CD14-positive monocyte (primary cell): ENCODE measurements at regions not wholly inside any gene's neighbourhood (a gene's known extent, or its start where the extent isn't known, plus 50 kb on each side); places are given as distances from the start of the nearest gene placed in this dataset.

Experiments used
- DNase-seq, 3 donors: peaks; one replicate each; pipeline ENCODE4 v3.0.0-alpha.2; 2011 to 2022
- H2AFZ ChIP-seq: 2 replicates; pipeline ENCODE4 v1.6.0; 2012; ENCODE audit warnings: mild to moderate bottlenecking, low read depth, low read length, inconsistent platforms; ENCODE audit not compliant: insufficient read depth, poor library complexity, severe bottlenecking
- H3K27ac ChIP-seq, 2 donors: 1 replicate in 1 of 2; 2 replicates in 1 of 2; pipeline ENCODE4 v1.5.1; 2012 to 2013; ENCODE audit warnings: low read length in 2 of 2, control low read depth in 1 of 2, inconsistent platforms in 1 of 2, low read depth in 1 of 2, mild to moderate bottlenecking in 1 of 2
- H3K27me3 ChIP-seq, 2 donors: one replicate each; pipeline versions ENCODE4 v1.6.0 to v1.6.1; 2011 to 2013; ENCODE audit warnings: low read length in 2 of 2; ENCODE audit not compliant: control insufficient read depth in 2 of 2, insufficient read depth in 2 of 2
- H3K36me3 ChIP-seq, 2 donors: replicated peaks in 1 of 2; 1 replicate in 1 of 2; 2 replicates in 1 of 2; pipeline versions ENCODE4 v1.5.1 to v1.6.1; 2012 to 2013; ENCODE audit warnings: low read length in 2 of 2, control low read depth in 1 of 2, inconsistent platforms in 1 of 2, mild to moderate bottlenecking in 1 of 2; ENCODE audit not compliant: insufficient read depth in 2 of 2, control insufficient read depth in 1 of 2
- H3K4me1 ChIP-seq, 2 donors: 1 replicate in 1 of 2; 2 replicates in 1 of 2; pipeline versions ENCODE4 v1.5.1 to v1.6.1; 2012 to 2013; ENCODE audit warnings: low read length in 2 of 2, control low read depth in 1 of 2, inconsistent platforms in 1 of 2, mild to moderate bottlenecking in 1 of 2, moderate library complexity in 1 of 2; ENCODE audit not compliant: insufficient read depth in 2 of 2, control insufficient read depth in 1 of 2
- H3K4me2 ChIP-seq: replicated peaks from 2 replicates; pipeline ENCODE3; 2012; ENCODE audit warnings: low read length, moderate library complexity, mild to moderate bottlenecking; ENCODE audit not compliant: poor library complexity, severe bottlenecking; ENCODE audit errors: extremely low read depth
- H3K4me3 ChIP-seq, 3 experiments: fragments of 200-600 bp in 1 of 3; sonication (generic) in 1 of 3; replicated peaks in 1 of 3; 1 replicate in 2 of 3; 2 replicates in 1 of 3; pipeline ENCODE4 v1.5.1; 2011 to 2013; ENCODE audit warnings: low read length in 3 of 3, mild to moderate bottlenecking in 3 of 3, control low read depth in 2 of 3, low read depth in 2 of 3, inconsistent platforms in 1 of 3, moderate library complexity in 1 of 3
- H3K79me2 ChIP-seq: 2 replicates; pipeline ENCODE4 v1.6.0; 2012; ENCODE audit warnings: mild to moderate bottlenecking, control low read depth, inconsistent platforms, low read length, moderate library complexity; ENCODE audit not compliant: insufficient read depth
- H3K9ac ChIP-seq: 2 replicates; pipeline ENCODE4 v1.6.0; 2017; ENCODE audit warnings: low read length, mild to moderate bottlenecking; ENCODE audit not compliant: insufficient read depth, poor library complexity, severe bottlenecking
- H3K9me3 ChIP-seq, 2 donors: replicated peaks in 1 of 2; 1 replicate in 1 of 2; 2 replicates in 1 of 2; pipeline versions ENCODE4 v1.5.1 to v1.6.1; 2012 to 2013; ENCODE audit warnings: low read length in 2 of 2, control low read depth in 1 of 2; ENCODE audit not compliant: control insufficient read depth in 1 of 2, insufficient read depth in 1 of 2
- H4K20me1 ChIP-seq: 2 replicates; pipeline ENCODE4 v1.6.0; 2012; ENCODE audit warnings: mild to moderate bottlenecking, low read length, control low read depth, moderate library complexity; ENCODE audit not compliant: insufficient read depth
- H3K27ac Mint-ChIP-seq, 7 donors: one replicate each; pipeline ENCODE4 v1.8.0; 2020; ENCODE audit warnings: mild to moderate bottlenecking in 7 of 7, mixed read lengths in 7 of 7, moderate library complexity in 6 of 7, inconsistent platforms in 2 of 7
- H3K27me3 Mint-ChIP-seq, 3 donors: one replicate each; pipeline ENCODE4 v1.8.0; 2021 to 2022; ENCODE audit warnings: low read depth in 3 of 3, mild to moderate bottlenecking in 3 of 3, mixed read lengths in 3 of 3, moderate library complexity in 3 of 3, inconsistent platforms in 1 of 3
- H3K36me3 Mint-ChIP-seq, 2 donors: one replicate each; pipeline ENCODE4 v1.8.0; 2020; ENCODE audit warnings: mixed read lengths in 2 of 2, inconsistent platforms in 1 of 2, mild to moderate bottlenecking in 1 of 2
- H3K4me1 Mint-ChIP-seq: one replicate; pipeline ENCODE4 v1.8.0; 2020; ENCODE audit warnings: mild to moderate bottlenecking, mixed read lengths
- H3K4me3 Mint-ChIP-seq, 2 donors: one replicate each; pipeline ENCODE4 v1.8.0; 2020; ENCODE audit warnings: mild to moderate bottlenecking in 2 of 2, mixed read lengths in 2 of 2, moderate library complexity in 1 of 2
- H3K9me3 Mint-ChIP-seq, 7 donors: one replicate each; pipeline ENCODE4 v1.8.0; 2020 to 2022; ENCODE audit warnings: mixed read lengths in 7 of 7, mild to moderate bottlenecking in 6 of 7, moderate library complexity in 6 of 7, inconsistent platforms in 2 of 7
- WGBS: methylation state at CpG from one replicate; pipeline ENCODE4 v1.1.5; 2013; ENCODE audit warnings: missing lambda C conversion rate; ENCODE audit not compliant: insufficient coverage; 5-methylcytosine and 5-hydroxymethylcytosine counted together
- intact Hi-C, 2 donors: fragments of 100-400 bp; cut with micrococcal nuclease; formaldehyde crosslinking; loops; one replicate each; pipeline versions ENCODE4 v1.15.0 to v1.15.1; 2023
- TF ChIP-seq, protein P1 (sequence below): fragments of 200-600 bp; IDR thresholded peaks from one replicate; pipeline ENCODE4 v1.8.0; 2022; ENCODE audit warnings: antibody characterized with exemption, mild to moderate bottlenecking

DNA sequence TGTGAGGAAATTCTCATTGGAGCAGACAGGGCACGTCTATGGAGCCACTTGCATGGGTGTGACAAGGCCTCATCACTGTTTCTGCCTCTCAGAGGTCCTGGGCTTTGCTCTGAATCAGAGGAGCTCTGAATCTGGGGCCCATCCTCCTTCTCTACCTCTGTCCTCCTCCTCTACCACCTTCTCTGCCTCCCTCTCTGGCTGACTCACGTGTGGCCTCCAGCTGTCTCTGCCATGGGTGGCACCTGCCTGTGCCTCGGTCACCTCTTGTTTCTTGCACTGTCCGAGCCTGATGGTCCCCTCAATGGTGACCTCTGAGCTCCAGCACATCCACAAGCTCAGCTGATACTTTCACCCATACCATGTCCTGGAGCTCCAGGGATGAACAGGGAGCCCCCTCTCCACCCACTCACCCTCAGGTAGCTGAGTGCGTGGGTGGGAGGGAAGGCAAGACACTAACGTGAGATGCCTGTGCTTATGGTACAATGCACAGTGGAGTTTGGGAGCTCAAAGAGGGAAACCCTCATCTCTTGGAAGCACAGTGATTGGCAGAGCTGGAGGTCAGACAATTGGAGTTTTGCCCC, 116.4 kb upstream of the CRHR1 start:
- peaks cover 0 to 7% (median 0%) of the 10 kb centered on the region in 7 donors for H3K9me3 Mint-ChIP-seq
- WGBS = 100% methylated on average over 3 of the region's 6 CpGs
- no peak for DNase-seq
- no peak overlapping the region for H3K9ac ChIP-seq
- H3K27me3 Mint-ChIP-seq = peaks cover 9 to 21% (median 11%) of the 10 kb centered on the region in 3 donors
- TF ChIP-seq, protein P1, sequence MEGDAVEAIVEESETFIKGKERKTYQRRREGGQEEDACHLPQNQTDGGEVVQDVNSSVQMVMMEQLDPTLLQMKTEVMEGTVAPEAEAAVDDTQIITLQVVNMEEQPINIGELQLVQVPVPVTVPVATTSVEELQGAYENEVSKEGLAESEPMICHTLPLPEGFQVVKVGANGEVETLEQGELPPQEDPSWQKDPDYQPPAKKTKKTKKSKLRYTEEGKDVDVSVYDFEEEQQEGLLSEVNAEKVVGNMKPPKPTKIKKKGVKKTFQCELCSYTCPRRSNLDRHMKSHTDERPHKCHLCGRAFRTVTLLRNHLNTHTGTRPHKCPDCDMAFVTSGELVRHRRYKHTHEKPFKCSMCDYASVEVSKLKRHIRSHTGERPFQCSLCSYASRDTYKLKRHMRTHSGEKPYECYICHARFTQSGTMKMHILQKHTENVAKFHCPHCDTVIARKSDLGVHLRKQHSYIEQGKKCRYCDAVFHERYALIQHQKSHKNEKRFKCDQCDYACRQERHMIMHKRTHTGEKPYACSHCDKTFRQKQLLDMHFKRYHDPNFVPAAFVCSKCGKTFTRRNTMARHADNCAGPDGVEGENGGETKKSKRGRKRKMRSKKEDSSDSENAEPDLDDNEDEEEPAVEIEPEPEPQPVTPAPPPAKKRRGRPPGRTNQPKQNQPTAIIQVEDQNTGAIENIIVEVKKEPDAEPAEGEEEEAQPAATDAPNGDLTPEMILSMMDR = no peak
- H3K36me3 Mint-ChIP-seq = no peaks in the 10 kb centered on the region
- H3K4me1 Mint-ChIP-seq = no peaks in the 10 kb centered on the region
- no peak overlapping the region for H3K4me3 ChIP-seq
- H3K4me2 ChIP-seq = no peak overlapping the region
- H3K36me3 ChIP-seq = no peaks in the 10 kb centered on the region
- no peak overlapping the region for H3K27ac ChIP-seq
- H3K4me3 Mint-ChIP-seq = no peak overlapping the region
- H3K27me3 ChIP-seq = no peaks in the 10 kb centered on the region
- no peak overlapping the region for H3K27ac Mint-ChIP-seq
- intact Hi-C loops = no loop called here
- no peaks in the 10 kb centered on the region for H3K79me2 ChIP-seq
- no peaks in the 10 kb centered on the region for H4K20me1 ChIP-seq
- H2AFZ ChIP-seq = no peak overlapping the region
- H3K4me1 ChIP-seq = no peaks in the 10 kb centered on the region
- H3K9me3 ChIP-seq = no peaks in the 10 kb centered on the region

DNA sequence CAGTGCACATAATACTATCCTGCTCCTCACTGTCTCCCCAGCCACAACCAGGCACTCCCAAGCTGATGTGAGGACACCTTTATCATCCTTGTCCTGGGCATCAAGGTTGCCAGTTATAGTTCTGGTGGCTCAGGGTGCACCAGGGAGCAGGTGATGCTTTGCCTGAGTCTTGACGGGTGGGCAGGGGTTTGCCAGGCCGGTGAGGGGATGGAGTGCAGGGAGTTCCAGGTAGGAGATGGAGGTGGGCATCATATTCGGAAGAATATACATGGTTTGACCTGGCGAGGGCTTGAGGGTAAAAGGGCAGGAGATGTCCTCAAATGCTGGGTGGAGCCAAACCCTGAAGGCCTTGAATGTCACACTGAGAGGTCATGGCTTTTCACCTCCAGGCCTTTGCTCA, 115.8 kb upstream of the CRHR1 start:
- H3K4me1 Mint-ChIP-seq = no peaks in the 10 kb centered on the region
- TF ChIP-seq, protein P1 = no peak
- intact Hi-C loops = no loop called here
- no peak for DNase-seq
- Histone ChIP-seq H3K36me3 (no peaks in the 10 kb centered on the region), H2AFZ (no peak overlapping the region), H4K20me1 (no peaks in the 10 kb centered on the region), H3K4me1 (no peaks in the 10 kb centered on the region), H3K79me2 (no peaks in the 10 kb centered on the region), H3K27me3 (no peaks in the 10 kb centered on the region), H3K27ac (no peak overlapping the region), H3K4me3 (no peak overlapping the region), H3K9ac (no peak overlapping the region), H3K9me3 (no peaks in the 10 kb centered on the region), H3K4me2 (no peak overlapping the region)
- H3K27me3 Mint-ChIP-seq = peaks cover 10 to 19% (median 10%) of the 10 kb centered on the region in 3 donors
- no peak overlapping the region for H3K27ac Mint-ChIP-seq
- WGBS = 98% methylated on average over 4 of the region's 4 CpGs
- no peaks in the 10 kb centered on the region for H3K36me3 Mint-ChIP-seq
- no peak overlapping the region for H3K4me3 Mint-ChIP-seq
- peaks cover 0 to 7% (median 0%) of the 10 kb centered on the region in 7 donors for H3K9me3 Mint-ChIP-seq
